GM19438 (cell line): ENCODE measurements at regions not wholly inside any gene's neighbourhood (a gene's known extent, or its start where the extent isn't known, plus 50 kb on each side); places are given as distances from the start of the nearest gene placed in this dataset.
"Not testable (repeated sequence)": the region's sequence is repeated elsewhere in the genome, so short reads cannot be mapped to it uniquely, and the experiment has no call there.

Experiments used
- ATAC-seq: cut with Tn5 transposase; IDR thresholded peaks from one replicate; pipeline ENCODE4 v1.9.1; 2021; ENCODE audit warnings: low read depth; ENCODE audit not compliant: unreplicated experiment

DNA sequence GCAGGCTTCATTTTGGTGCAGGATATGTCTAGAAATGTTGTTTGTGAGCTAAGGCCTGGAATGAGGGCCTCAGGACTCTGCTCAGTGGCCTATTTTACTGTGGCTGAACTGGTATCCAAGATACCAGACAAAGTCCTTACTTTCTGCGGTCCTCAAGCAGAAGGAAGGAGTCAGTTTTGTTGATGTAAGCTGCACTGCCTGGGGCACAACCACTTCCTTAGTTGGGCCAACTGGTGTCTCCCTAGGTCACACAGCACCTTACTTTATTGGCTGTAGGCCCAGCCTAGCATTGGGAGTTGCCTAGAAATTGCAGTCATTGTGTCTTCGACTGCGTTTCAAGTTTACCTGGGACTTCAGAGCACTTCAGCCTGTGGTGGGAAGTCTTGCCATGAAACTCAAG, 1322.7 kb downstream of the AMY1C start:
- no peak for ATAC-seq

GRCh38 chr1:105072850-105073249, 1323.2 kb downstream of the AMY1C start:
- no peak for ATAC-seq

- ATAC-seq, result no peak
Observed at GRCh38 chr1:105073660-105074059, 1324.0 kb downstream of the AMY1C start.

DNA sequence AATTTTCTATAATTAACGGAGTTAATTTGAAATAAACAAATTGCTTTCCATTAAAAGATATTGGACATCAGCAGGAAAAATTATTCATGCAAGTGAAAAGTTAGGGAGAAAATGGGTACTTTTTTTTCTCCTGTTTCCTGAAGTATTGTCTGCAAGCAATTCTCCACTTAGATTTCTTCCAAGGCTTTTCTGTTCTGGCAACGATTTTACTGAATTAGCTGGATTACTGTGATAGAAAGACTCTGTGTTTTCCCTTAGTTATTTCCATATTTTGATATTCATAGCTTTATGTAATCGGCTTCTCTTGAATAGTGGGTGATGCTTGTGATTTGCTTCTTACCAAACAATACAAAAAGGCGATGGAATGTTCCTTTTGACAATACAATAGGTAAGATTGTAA, 1333.9 kb downstream of the AMY1C start:
- no peak for ATAC-seq

GRCh38 chr1:105087506-105087905, 1337.8 kb downstream of the AMY1C start:
- no peak for ATAC-seq

DNA sequence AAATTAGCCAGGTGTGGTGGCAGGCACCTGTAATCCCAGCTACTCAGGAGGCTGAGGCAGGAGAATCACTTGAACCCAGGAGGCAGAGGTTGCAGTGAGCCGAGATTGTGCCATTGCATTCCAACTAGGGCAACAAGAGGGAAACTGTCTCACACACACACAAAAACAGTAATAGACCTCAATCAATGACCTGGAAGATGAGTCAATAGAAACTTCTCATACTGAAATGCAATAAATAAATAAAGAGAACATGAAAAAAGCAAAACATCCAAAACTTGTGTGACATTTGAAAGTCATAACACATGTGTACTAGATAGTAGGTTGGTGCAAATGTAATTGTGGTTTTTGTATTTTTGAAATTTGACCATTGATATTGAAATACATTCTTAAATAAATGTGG, 1338.5 kb downstream of the AMY1C start:
- ATAC-seq, result no peak

DNA sequence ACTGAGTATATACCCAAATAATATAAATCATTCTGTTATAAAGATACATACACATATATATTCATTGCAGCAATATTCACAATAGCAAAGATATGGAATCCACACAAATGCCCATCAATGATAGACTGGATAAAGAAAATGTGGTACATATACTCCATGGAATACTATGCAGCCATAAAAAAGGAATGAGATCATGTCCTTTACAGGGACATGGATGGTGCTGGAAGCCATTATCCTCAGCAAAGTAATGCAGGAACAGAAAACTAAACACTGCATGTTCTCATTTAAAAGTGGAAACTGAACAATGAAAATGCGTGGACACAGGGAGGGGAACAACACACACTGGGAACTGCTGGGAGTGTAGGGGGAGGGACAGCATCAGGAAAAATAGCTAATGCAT, 1344.2 kb downstream of the AMY1C start:
- ATAC-seq, result not testable (repeated sequence)

- ATAC-seq, result no peak
Observed at GRCh38 chr1:105100102-105100501, 1350.4 kb downstream of the AMY1C start.

DNA sequence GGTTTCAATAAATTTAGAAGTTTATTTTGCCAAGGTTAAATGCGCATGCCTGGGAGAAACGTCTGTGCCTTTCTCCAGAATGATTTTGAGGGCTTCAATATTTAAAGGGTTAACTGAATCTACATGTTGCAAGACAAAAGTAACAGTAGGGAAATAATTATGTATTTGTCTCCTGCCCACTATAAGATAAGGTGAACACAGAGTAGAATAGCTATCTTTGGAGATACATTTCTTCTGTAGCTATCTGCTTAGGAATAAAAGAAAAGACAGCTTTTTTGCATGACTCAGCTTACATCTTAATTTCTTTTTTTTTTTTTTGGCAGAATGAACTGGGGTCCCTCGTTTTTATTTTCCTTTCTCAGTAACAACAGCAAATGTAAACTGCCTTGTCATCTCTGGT, 1351.6 kb downstream of the AMY1C start:
- ATAC-seq, result no peak

- no peak for ATAC-seq
Observed at GRCh38 chr1:105102371-105102770, 1352.7 kb downstream of the AMY1C start.

GRCh38 chr1:105122041-105122440, 1372.3 kb downstream of the AMY1C start:
- no peak for ATAC-seq

DNA sequence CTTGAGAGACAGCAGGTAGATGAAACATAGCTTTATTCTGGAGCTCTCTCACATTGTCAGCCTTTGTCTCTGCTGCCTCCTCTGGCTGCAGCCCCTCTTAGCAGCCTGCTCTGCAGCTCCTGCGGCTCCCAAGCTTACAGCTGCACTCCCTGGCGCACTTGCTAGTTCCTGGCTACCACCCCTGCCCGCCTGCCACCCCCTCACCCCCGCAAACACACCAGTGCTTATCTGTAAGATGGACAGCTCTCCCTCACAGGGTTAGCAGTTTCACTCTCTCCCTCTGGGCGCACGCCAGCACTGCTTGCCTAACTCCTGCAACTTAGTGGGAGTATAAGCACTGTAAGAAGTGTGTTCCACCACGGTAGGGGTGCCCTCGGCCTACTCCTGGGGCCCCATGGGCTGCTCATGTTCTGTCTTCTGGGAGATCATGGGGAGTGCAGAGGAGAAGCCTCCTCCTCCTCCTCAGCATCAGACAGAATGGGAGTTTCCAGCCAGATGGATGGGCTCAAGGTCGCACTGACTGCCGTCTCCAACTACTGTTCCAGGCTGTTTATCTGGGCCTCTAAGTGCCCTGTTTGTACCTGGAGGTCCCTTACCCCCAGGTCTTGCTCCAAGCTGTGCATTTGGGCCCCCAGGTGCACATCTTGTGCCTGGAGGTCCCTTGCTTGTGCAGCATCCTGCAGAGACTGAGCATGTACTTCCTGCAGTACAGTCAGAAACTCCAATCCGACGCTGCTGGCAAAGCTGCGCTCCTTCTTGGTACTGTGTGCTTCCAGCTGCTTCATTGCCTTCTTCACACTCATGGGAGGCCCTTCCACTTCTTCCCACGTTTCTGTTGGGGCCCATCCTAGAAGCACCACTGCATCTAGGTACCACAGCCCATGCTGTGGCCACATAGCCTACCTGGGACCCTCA, 1388.1 kb downstream of the AMY1C start:
- no peak for ATAC-seq

DNA sequence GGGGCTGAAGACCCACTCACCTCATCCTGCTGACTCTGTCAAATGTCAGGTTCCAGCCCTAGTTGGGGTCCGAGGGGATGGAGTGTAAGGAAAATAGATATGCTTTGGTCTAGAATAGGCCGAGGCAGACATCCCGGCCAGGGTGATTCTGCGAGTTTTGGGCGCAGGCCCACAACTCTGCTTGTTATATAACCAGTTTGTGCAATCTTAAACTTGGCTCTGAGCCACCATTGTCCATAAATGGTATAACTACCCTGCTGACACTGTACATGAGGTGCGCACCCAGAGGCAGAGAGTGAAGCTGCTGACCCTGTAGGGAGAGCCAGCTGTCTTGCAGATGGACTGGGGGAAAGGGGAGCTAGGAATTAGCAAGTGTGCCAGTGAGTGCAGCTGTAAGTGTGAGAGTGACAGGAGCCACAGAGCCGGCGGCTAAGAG, 1388.8 kb downstream of the AMY1C start:
- ATAC-seq, result no peak

GRCh38 chr1:105172788-105173187, 1423.1 kb downstream of the AMY1C start:
- ATAC-seq, result no peak

DNA sequence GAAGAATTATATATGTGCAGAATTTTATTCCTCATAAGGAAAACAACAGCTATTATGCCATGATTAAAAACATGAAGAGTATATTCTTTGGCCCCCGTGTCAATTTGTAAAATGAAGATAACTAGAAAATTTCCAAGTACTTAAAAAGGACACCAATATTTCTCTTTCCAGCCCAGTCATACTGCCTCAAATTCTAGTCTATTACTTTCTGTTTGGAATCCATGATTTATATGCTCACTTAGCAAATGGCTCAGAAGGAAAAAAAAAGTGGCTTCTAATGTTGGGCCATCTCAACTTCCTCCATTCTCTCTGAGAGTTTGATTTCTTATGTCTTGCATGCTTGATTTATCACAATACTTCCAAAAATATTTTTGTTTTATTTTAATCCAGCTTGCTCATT, 1431.1 kb downstream of the AMY1C start:
- ATAC-seq, result no peak

DNA sequence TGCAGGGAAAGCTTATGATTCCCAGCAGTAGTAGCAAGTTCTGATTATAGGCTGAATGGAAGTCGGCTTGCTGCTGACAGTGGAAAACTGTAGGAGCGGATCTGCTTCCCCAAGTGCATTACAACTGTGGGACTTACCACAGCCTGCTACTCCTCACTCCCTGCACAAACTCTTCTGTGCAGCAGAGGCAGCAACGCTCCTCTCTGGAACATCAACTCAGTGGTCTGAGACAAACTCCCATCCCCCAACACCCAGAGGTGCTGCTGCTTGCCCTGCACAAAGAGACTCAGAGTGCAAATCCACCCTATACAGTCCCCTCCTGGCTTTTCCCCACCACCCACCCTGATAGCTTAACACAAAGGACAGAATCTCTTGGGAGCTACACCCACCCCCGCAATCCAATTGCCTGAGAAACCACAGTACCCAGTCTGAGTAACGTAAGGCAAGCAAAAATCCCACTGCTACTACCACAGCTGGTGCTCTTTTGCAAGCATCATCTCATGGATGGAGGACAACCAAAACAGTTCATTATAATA, 1455.2 kb downstream of the AMY1C start:
- no peak for ATAC-seq

GRCh38 chr1:105208581-105208980, 1458.9 kb downstream of the AMY1C start:
- ATAC-seq, result no peak

GRCh38 chr1:105210747-105211146, 1461.0 kb downstream of the AMY1C start:
- ATAC-seq, result no peak

- no peak for ATAC-seq
Observed at GRCh38 chr1:105231378-105231777, 1481.7 kb downstream of the AMY1C start.

DNA sequence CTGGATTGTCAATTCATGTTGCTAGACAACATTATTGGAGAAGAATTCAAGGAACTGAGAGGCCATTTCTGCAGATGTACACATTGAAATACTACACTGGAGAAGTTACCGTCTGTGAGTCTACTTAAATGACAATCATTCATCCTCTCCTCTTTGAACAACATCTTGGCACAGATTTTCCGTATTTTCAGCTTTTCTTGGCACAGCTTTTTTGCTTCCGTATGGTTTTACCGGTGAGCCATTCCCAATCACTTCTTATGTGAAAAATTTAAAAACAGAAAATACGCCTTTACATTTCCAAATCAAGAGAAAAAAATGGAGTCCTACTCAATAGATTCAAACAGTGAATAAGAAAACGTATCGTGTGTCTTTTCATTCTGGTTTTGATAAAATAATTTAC, 1493.7 kb downstream of the AMY1C start:
- ATAC-seq, result no peak

GRCh38 chr1:105243969-105244368, 1494.3 kb downstream of the AMY1C start:
- ATAC-seq, result no peak

- no peak for ATAC-seq
Observed at GRCh38 chr1:105254906-105255305, 1505.2 kb downstream of the AMY1C start.
